Ishikawa (cell line): ENCODE measurements at regions not wholly inside any gene's neighbourhood (a gene's known extent, or its start where the extent isn't known, plus 50 kb on each side); places are given as distances from the start of the nearest gene placed in this dataset.

Source experiments
- CEBPB ChIP-seq: IDR thresholded peaks from 2 replicates; pipeline ENCODE4 v1.6.1; 2012
- CREB1 ChIP-seq: IDR thresholded peaks from 2 replicates; pipeline ENCODE4 v1.6.1; 2012; ENCODE audit warnings: low read depth
- EGR1 ChIP-seq: IDR thresholded peaks from 2 replicates; pipeline ENCODE4 v1.6.1; 2012
- EP300 ChIP-seq: IDR thresholded peaks from 2 replicates; pipeline ENCODE4 v1.6.1; 2012; ENCODE audit warnings: borderline replicate concordance
- NFIC ChIP-seq: IDR thresholded peaks from 2 replicates; pipeline ENCODE4 v1.6.1; 2012
- RAD21 ChIP-seq: IDR thresholded peaks from 2 replicates; pipeline ENCODE4 v1.6.1; 2012; ENCODE audit warnings: low read depth
- REST ChIP-seq: IDR thresholded peaks from 2 replicates; pipeline ENCODE4 v1.6.1; 2012; ENCODE audit warnings: low read depth, mild to moderate bottlenecking
- TAF1 ChIP-seq: IDR thresholded peaks from 2 replicates; pipeline ENCODE4 v1.6.1; 2012; ENCODE audit warnings: low read depth, mild to moderate bottlenecking
- TEAD4 ChIP-seq: IDR thresholded peaks from 2 replicates; pipeline ENCODE4 v1.6.1; 2012
- YY1 ChIP-seq: IDR thresholded peaks from 2 replicates; pipeline ENCODE4 v1.6.1; 2012; ENCODE audit warnings: low read depth
- TF ChIP-seq, protein P1 (sequence below): IDR thresholded peaks from 2 replicates; pipeline ENCODE4 v1.6.1; 2012

DNA sequence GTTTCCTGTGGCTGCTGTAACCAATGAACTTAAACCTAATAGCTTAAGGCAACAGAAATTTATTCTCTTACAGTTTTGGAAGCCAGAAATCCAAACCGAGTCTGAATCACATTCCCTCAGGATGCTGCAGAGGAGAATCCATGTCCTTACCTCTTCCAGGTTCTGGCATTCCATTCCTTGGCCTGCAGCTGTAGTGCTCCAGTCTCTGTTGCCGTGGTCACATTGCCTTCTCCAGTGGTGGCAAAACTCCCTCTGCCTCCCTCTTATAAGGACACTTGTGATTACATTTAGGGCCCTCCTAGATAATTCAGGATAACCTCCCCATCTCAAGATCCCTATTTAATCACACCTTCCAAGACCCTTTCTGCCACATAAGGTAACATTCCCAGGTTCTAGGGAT is 88.7 kb upstream of the SHB start:
- TF ChIP-seq YY1, result no peak
- TF ChIP-seq TEAD4, result no peak
- TF ChIP-seq RAD21, result no peak
- TF ChIP-seq CREB1, result no peak
- no peak for TF ChIP-seq REST
- TF ChIP-seq, protein P1, sequence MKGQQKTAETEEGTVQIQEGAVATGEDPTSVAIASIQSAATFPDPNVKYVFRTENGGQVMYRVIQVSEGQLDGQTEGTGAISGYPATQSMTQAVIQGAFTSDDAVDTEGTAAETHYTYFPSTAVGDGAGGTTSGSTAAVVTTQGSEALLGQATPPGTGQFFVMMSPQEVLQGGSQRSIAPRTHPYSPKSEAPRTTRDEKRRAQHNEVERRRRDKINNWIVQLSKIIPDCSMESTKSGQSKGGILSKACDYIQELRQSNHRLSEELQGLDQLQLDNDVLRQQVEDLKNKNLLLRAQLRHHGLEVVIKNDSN, result no peak
- TF ChIP-seq EGR1, result no peak
- TF ChIP-seq CEBPB, result no peak
- TF ChIP-seq EP300, result no peak
- no peak for TF ChIP-seq TAF1
- TF ChIP-seq NFIC, result no peak
